GM23248 (cell line): ENCODE measurements at regions not wholly inside any gene's neighbourhood (a gene's known extent, or its start where the extent isn't known, plus 50 kb on each side); places are given as distances from the start of the nearest gene placed in this dataset.

Experiments used
- DNase-seq: peaks from one replicate; pipeline ENCODE4 v3.0.0-alpha.2; 2015
- H2AFZ ChIP-seq: fragments of 200-600 bp; sonication (generic); 2 replicates; pipeline ENCODE4 v1.6.1; 2016; ENCODE audit warnings: antibody characterized with exemption
- H3F3A ChIP-seq: fragments of 200-600 bp; sonication (generic); 2 replicates; pipeline ENCODE4 v1.6.1; 2016; ENCODE audit warnings: mild to moderate bottlenecking, antibody characterized with exemption, mixed run types; ENCODE audit not compliant: insufficient read depth
- H3K27ac ChIP-seq: fragments of 200-600 bp; sonication (generic); 2 replicates; pipeline ENCODE4 v1.5.1; 2016; ENCODE audit warnings: mild to moderate bottlenecking
- H3K27me3 ChIP-seq: fragments of 200-600 bp; sonication (generic); replicated peaks from 2 replicates; pipeline ENCODE4 v1.6.1; 2016; ENCODE audit warnings: mild to moderate bottlenecking; ENCODE audit not compliant: insufficient read depth
- H3K36me3 ChIP-seq: fragments of 200-600 bp; sonication (generic); 2 replicates; pipeline ENCODE4 v1.6.1; 2016; ENCODE audit warnings: low read depth, mild to moderate bottlenecking
- H3K4me1 ChIP-seq: fragments of 200-600 bp; sonication (generic); 2 replicates; pipeline ENCODE4 v1.6.1; 2016; ENCODE audit warnings: mild to moderate bottlenecking; ENCODE audit not compliant: insufficient read depth
- H3K4me2 ChIP-seq: fragments of 200-600 bp; sonication (generic); one replicate; pipeline ENCODE4 v1.6.1; 2016; ENCODE audit warnings: mild to moderate bottlenecking; ENCODE audit not compliant: unreplicated experiment
- H3K4me3 ChIP-seq: fragments of 200-600 bp; sonication (generic); 2 replicates; pipeline ENCODE4 v1.5.1; 2016; ENCODE audit warnings: mild to moderate bottlenecking
- H3K79me2 ChIP-seq: fragments of 200-600 bp; sonication (generic); 2 replicates; pipeline ENCODE4 v1.6.1; 2016; ENCODE audit warnings: mild to moderate bottlenecking; ENCODE audit not compliant: insufficient read depth
- H3K9ac ChIP-seq: fragments of 200-600 bp; sonication (generic); 2 replicates; pipeline ENCODE4 v1.6.1; 2016; ENCODE audit warnings: mild to moderate bottlenecking
- H3K9me2 ChIP-seq: fragments of 200-600 bp; sonication (generic); 2 replicates; pipeline ENCODE4 v1.6.1; 2016; ENCODE audit warnings: mixed run types, mild to moderate bottlenecking, moderate library complexity; ENCODE audit not compliant: insufficient read depth
- H3K9me3 ChIP-seq: fragments of 200-600 bp; sonication (generic); one replicate; pipeline ENCODE4 v1.6.1; 2017; ENCODE audit warnings: low read depth
- H4K20me1 ChIP-seq: fragments of 200-600 bp; sonication (generic); 2 replicates; pipeline ENCODE4 v1.6.0; 2016; ENCODE audit not compliant: insufficient read depth
- EZH2 ChIP-seq: fragments of 200-600 bp; sonication (generic); IDR thresholded peaks from 2 replicates; pipeline ENCODE4 v1.6.1; 2018; ENCODE audit warnings: antibody characterized with exemption, mild to moderate bottlenecking; ENCODE audit not compliant: insufficient read depth, poor library complexity, severe bottlenecking
- EZH2phosphoT487 ChIP-seq: fragments of 200-600 bp; sonication (generic); IDR thresholded peaks from 2 replicates; pipeline ENCODE4 v1.6.1; 2018; ENCODE audit warnings: antibody characterized with exemption, moderate library complexity, mild to moderate bottlenecking, low read depth; ENCODE audit not compliant: insufficient read depth
- WGBS, 2 experiments: methylation state at CpG; one replicate each; pipeline ENCODE4 v1.1.6; 2015 to 2017; ENCODE audit warnings: low lambda C conversion rate in 2 of 2, low coverage in 1 of 2; ENCODE audit errors: missing lambda C conversion rate in 2 of 2; 5-methylcytosine and 5-hydroxymethylcytosine counted together
- in situ Hi-C: fragments of 300-500 bp; cut with MboI; formaldehyde crosslinking; loops from 2 replicates; pipeline ENCODE4 v1.15.0; 2020

GRCh38 chr3:68123231-68123630 is 468.8 kb upstream of the SUCLG2 start:
- Histone ChIP-seq H3K4me1 (no peaks in the 10 kb centered on the region), H3K9ac (no peak overlapping the region), H3K9me3 (no peaks in the 10 kb centered on the region), H3K27me3 (no peaks in the 10 kb centered on the region), H3K79me2 (no peaks in the 10 kb centered on the region), H4K20me1 (no peaks in the 10 kb centered on the region), H3K27ac (no peak overlapping the region), H3K4me3 (no peak overlapping the region), H3K4me2 (no peak overlapping the region), H3F3A (no peaks in the 10 kb centered on the region), H3K36me3 (no peaks in the 10 kb centered on the region), H2AFZ (no peak overlapping the region), H3K9me2 (no peaks in the 10 kb centered on the region)
- TF ChIP-seq EZH2phosphoT487 (no peak), EZH2 (no peak)
- WGBS, 2 experiments: 35 to 39% methylated on average over 4 of the region's 4 CpGs
- in situ Hi-C loops: no loop called here
- no peak for DNase-seq

GRCh38 chr3:68121287-68121686 is 466.9 kb upstream of the SUCLG2 start:
- 0% methylated on average over 1 of the region's 1 CpG for whole genome bisulfite sequencing, 2 experiments
- no peaks in the 10 kb centered on the region for H3K36me3 ChIP-seq
- in situ Hi-C loops: no loop called here
- no peaks in the 10 kb centered on the region for H3F3A ChIP-seq
- TF ChIP-seq EZH2phosphoT487 (no peak), EZH2 (no peak)
- no peak overlapping the region for H3K9ac ChIP-seq
- H3K4me3 ChIP-seq: no peak overlapping the region
- H3K4me1 ChIP-seq: no peaks in the 10 kb centered on the region
- H3K27ac ChIP-seq: no peak overlapping the region
- no peaks in the 10 kb centered on the region for H3K9me3 ChIP-seq
- H2AFZ ChIP-seq: no peak overlapping the region
- H3K9me2 ChIP-seq: no peaks in the 10 kb centered on the region
- no peaks in the 10 kb centered on the region for H3K27me3 ChIP-seq
- no peaks in the 10 kb centered on the region for H3K79me2 ChIP-seq
- no peaks in the 10 kb centered on the region for H4K20me1 ChIP-seq
- H3K4me2 ChIP-seq: no peak overlapping the region
- no peak for DNase-seq

- no peak overlapping the region for H3K27ac ChIP-seq
- H3K36me3 ChIP-seq: no peaks in the 10 kb centered on the region
- no peaks in the 10 kb centered on the region for H3K4me1 ChIP-seq
- H3K79me2 ChIP-seq: no peaks in the 10 kb centered on the region
- no peaks in the 10 kb centered on the region for H3K9me2 ChIP-seq
- in situ Hi-C loops: no loop called here
- H3K27me3 ChIP-seq: no peaks in the 10 kb centered on the region
- no peak overlapping the region for H3K9ac ChIP-seq
- H3F3A ChIP-seq: no peaks in the 10 kb centered on the region
- no peaks in the 10 kb centered on the region for H4K20me1 ChIP-seq
- peaks cover 3% of the 10 kb centered on the region for H3K9me3 ChIP-seq
- no peak for DNase-seq
- H3K4me3 ChIP-seq: no peak overlapping the region
- no peak overlapping the region for H2AFZ ChIP-seq
- H3K4me2 ChIP-seq: no peak overlapping the region
- TF ChIP-seq EZH2phosphoT487 (no peak), EZH2 (no peak)
- 34 to 40% methylated on average over 1 of the region's 1 CpG for WGBS, 2 experiments
Observed at GRCh38 chr3:68116580-68116979, 462.2 kb upstream of the SUCLG2 start.

GRCh38 chr3:68103811-68104210 is 449.4 kb upstream of the SUCLG2 start:
- Histone ChIP-seq H3K9me3 (no peaks in the 10 kb centered on the region), H3K4me1 (no peaks in the 10 kb centered on the region), H3K27me3 (no peaks in the 10 kb centered on the region), H4K20me1 (no peaks in the 10 kb centered on the region), H3K79me2 (no peaks in the 10 kb centered on the region), H3K4me3 (no peak overlapping the region), H3K9ac (no peak overlapping the region), H2AFZ (no peak overlapping the region), H3K27ac (no peak overlapping the region), H3F3A (no peaks in the 10 kb centered on the region), H3K36me3 (no peaks in the 10 kb centered on the region), H3K9me2 (no peaks in the 10 kb centered on the region), H3K4me2 (no peak overlapping the region)
- in situ Hi-C loops: no loop called here
- DNase-seq: no peak
- TF ChIP-seq EZH2phosphoT487 (no peak), EZH2 (no peak)
- WGBS, 2 experiments: 0% methylated on average over 1 of the region's 1 CpG

GRCh38 chr3:68090571-68090970 is 436.2 kb upstream of the SUCLG2 start:
- H3K27me3 ChIP-seq: no peaks in the 10 kb centered on the region
- no peaks in the 10 kb centered on the region for H3K79me2 ChIP-seq
- no peaks in the 10 kb centered on the region for H3K36me3 ChIP-seq
- no peaks in the 10 kb centered on the region for H3K4me1 ChIP-seq
- no peak for DNase-seq
- H3K9me3 ChIP-seq: no peaks in the 10 kb centered on the region
- no peak for TF ChIP-seq EZH2
- no peak for TF ChIP-seq EZH2phosphoT487
- H3K4me3 ChIP-seq: no peak overlapping the region
- H3K9ac ChIP-seq: no peak overlapping the region
- in situ Hi-C loops: no loop called here
- no peak overlapping the region for H3K27ac ChIP-seq
- no peaks in the 10 kb centered on the region for H4K20me1 ChIP-seq
- no peaks in the 10 kb centered on the region for H3K9me2 ChIP-seq
- H3K4me2 ChIP-seq: no peak overlapping the region
- no peak overlapping the region for H2AFZ ChIP-seq
- WGBS, 2 experiments: 0 to 5% methylated on average over 1 of the region's 1 CpG
- H3F3A ChIP-seq: no peaks in the 10 kb centered on the region
